ENCODE measurements at regions not wholly inside any gene's neighbourhood (a gene's known extent, or its start where the extent isn't known, plus 50 kb on each side); places are given as distances from the start of the nearest gene placed in this dataset.

- H3K4me1 Mint-ChIP-seq (ENCODE audit: low read depth): peaks cover 6% of the 10 kb centered on the region
- H3K27me3 Mint-ChIP-seq: peaks cover 13% of the 10 kb centered on the region
- no peak overlapping the region for H3K27ac Mint-ChIP-seq
- no peaks in the 10 kb centered on the region for H3K36me3 Mint-ChIP-seq (ENCODE audit: low read depth)
- H3K4me3 Mint-ChIP-seq: no peak overlapping the region
- H3K9me3 Mint-ChIP-seq: peaks cover 13% of the 10 kb centered on the region
These were observed 257.1 kb upstream of the PITRM1 start for GRCh38 chr10:3429676-3430075.

GRCh38 chr10:3428826-3429225, 256.2 kb upstream of the PITRM1 start:
- Mint-ChIP-seq H3K36me3 (ENCODE audit: low read depth) (no peaks in the 10 kb centered on the region), H3K27me3 (peaks cover 17% of the 10 kb centered on the region), H3K27ac (no peak overlapping the region), H3K9me3 (peaks cover 13% of the 10 kb centered on the region), H3K4me1 (ENCODE audit: low read depth) (peaks cover 6% of the 10 kb centered on the region), H3K4me3 (no peak overlapping the region)

GRCh38 chr10:3427950-3428354, 255.4 kb upstream of the PITRM1 start:
- no peak overlapping the region for H3K4me3 Mint-ChIP-seq
- H3K4me1 Mint-ChIP-seq (ENCODE audit: low read depth): peaks cover 6% of the 10 kb centered on the region
- no peaks in the 10 kb centered on the region for H3K36me3 Mint-ChIP-seq (ENCODE audit: low read depth)
- H3K27ac Mint-ChIP-seq: no peak overlapping the region
- peaks cover 21% of the 10 kb centered on the region for H3K27me3 Mint-ChIP-seq
- peaks cover 13% of the 10 kb centered on the region for H3K9me3 Mint-ChIP-seq

GRCh38 chr10:3427347-3427746, 254.8 kb upstream of the PITRM1 start:
- Mint-ChIP-seq H3K36me3 (ENCODE audit: low read depth) (no peaks in the 10 kb centered on the region), H3K4me3 (no peak overlapping the region), H3K27ac (no peak overlapping the region), H3K9me3 (peaks cover 13% of the 10 kb centered on the region), H3K4me1 (ENCODE audit: low read depth) (peaks cover 6% of the 10 kb centered on the region), H3K27me3 (peaks cover 21% of the 10 kb centered on the region)

GRCh38 chr10:3426190-3426845, 253.7 kb upstream of the PITRM1 start:
- Mint-ChIP-seq H3K27ac (no peak overlapping the region), H3K9me3 (peaks cover 13% of the 10 kb centered on the region), H3K4me3 (no peak overlapping the region), H3K4me1 (ENCODE audit: low read depth) (peaks cover 6% of the 10 kb centered on the region), H3K27me3 (peaks cover 22% of the 10 kb centered on the region), H3K36me3 (ENCODE audit: low read depth) (no peaks in the 10 kb centered on the region)

GRCh38 chr10:3425716-3426115, 253.1 kb upstream of the PITRM1 start:
- Mint-ChIP-seq H3K9me3 (peaks cover 8% of the 10 kb centered on the region), H3K27ac (no peak overlapping the region), H3K36me3 (ENCODE audit: low read depth) (no peaks in the 10 kb centered on the region), H3K4me1 (ENCODE audit: low read depth) (peaks cover 7% of the 10 kb centered on the region), H3K4me3 (no peak overlapping the region), H3K27me3 (peaks cover 28% of the 10 kb centered on the region)

GRCh38 chr10:3425261-3425660, 252.7 kb upstream of the PITRM1 start:
- Mint-ChIP-seq H3K27ac (no peak overlapping the region), H3K4me3 (no peak overlapping the region), H3K36me3 (ENCODE audit: low read depth) (no peaks in the 10 kb centered on the region), H3K9me3 (peaks cover 4% of the 10 kb centered on the region), H3K27me3 (peaks cover 32% of the 10 kb centered on the region), H3K4me1 (ENCODE audit: low read depth) (peaks cover 12% of the 10 kb centered on the region)

GRCh38 chr10:3424111-3424851, 251.7 kb upstream of the PITRM1 start:
- Mint-ChIP-seq H3K4me1 (ENCODE audit: low read depth) (peaks cover 21% of the 10 kb centered on the region), H3K9me3 (no peaks in the 10 kb centered on the region), H3K27me3 (peaks cover 33% of the 10 kb centered on the region), H3K4me3 (no peak overlapping the region), H3K36me3 (ENCODE audit: low read depth) (no peaks in the 10 kb centered on the region), H3K27ac (no peak overlapping the region)

- Mint-ChIP-seq H3K4me3 (no peak overlapping the region), H3K36me3 (ENCODE audit: low read depth) (no peaks in the 10 kb centered on the region), H3K27ac (no peak overlapping the region), H3K27me3 (peaks cover 33% of the 10 kb centered on the region), H3K4me1 (ENCODE audit: low read depth) (peaks cover 21% of the 10 kb centered on the region), H3K9me3 (no peaks in the 10 kb centered on the region)
These were observed 250.8 kb upstream of the PITRM1 start for GRCh38 chr10:3423384-3423783.

GRCh38 chr10:3422282-3422681, 249.7 kb upstream of the PITRM1 start:
- no peaks in the 10 kb centered on the region for H3K9me3 Mint-ChIP-seq
- no peak overlapping the region for H3K27ac Mint-ChIP-seq
- H3K36me3 Mint-ChIP-seq (ENCODE audit: low read depth): no peaks in the 10 kb centered on the region
- H3K27me3 Mint-ChIP-seq: peaks cover 37% of the 10 kb centered on the region
- peaks cover 21% of the 10 kb centered on the region for H3K4me1 Mint-ChIP-seq (ENCODE audit: low read depth)
- no peak overlapping the region for H3K4me3 Mint-ChIP-seq

- Mint-ChIP-seq H3K36me3 (ENCODE audit: low read depth) (no peaks in the 10 kb centered on the region), H3K9me3 (no peaks in the 10 kb centered on the region), H3K27me3 (peaks cover 37% of the 10 kb centered on the region), H3K27ac (no peak overlapping the region), H3K4me3 (no peak overlapping the region), H3K4me1 (ENCODE audit: low read depth) (peaks cover 21% of the 10 kb centered on the region)
These were observed 249.1 kb upstream of the PITRM1 start for GRCh38 chr10:3421537-3422257.

- H3K27me3 Mint-ChIP-seq: peaks cover 32% of the 10 kb centered on the region
- H3K4me3 Mint-ChIP-seq: no peak overlapping the region
- H3K4me1 Mint-ChIP-seq (ENCODE audit: low read depth): peaks cover 15% of the 10 kb centered on the region
- no peaks in the 10 kb centered on the region for H3K36me3 Mint-ChIP-seq (ENCODE audit: low read depth)
- no peak overlapping the region for H3K27ac Mint-ChIP-seq
- H3K9me3 Mint-ChIP-seq: no peaks in the 10 kb centered on the region
These were observed 248.2 kb upstream of the PITRM1 start for GRCh38 chr10:3420527-3421469.

GRCh38 chr10:3419719-3420495, 247.3 kb upstream of the PITRM1 start:
- no peak overlapping the region for H3K4me3 Mint-ChIP-seq
- H3K4me1 Mint-ChIP-seq (ENCODE audit: low read depth): peaks cover 14% of the 10 kb centered on the region
- no peaks in the 10 kb centered on the region for H3K36me3 Mint-ChIP-seq (ENCODE audit: low read depth)
- H3K27ac Mint-ChIP-seq: no peak overlapping the region
- H3K27me3 Mint-ChIP-seq: peaks cover 30% of the 10 kb centered on the region
- H3K9me3 Mint-ChIP-seq: no peaks in the 10 kb centered on the region

GRCh38 chr10:3418926-3419325, 246.3 kb upstream of the PITRM1 start:
- H3K4me1 Mint-ChIP-seq (ENCODE audit: low read depth): peaks cover 14% of the 10 kb centered on the region
- H3K36me3 Mint-ChIP-seq (ENCODE audit: low read depth): no peaks in the 10 kb centered on the region
- no peak overlapping the region for H3K27ac Mint-ChIP-seq
- H3K27me3 Mint-ChIP-seq: peaks cover 24% of the 10 kb centered on the region
- H3K9me3 Mint-ChIP-seq: no peaks in the 10 kb centered on the region
- H3K4me3 Mint-ChIP-seq: no peak overlapping the region

Data from stimulated activated naive CD8-positive, alpha-beta T cell treated with anti-CD3 and anti-CD28 coated beads, Interleukin-15, Interleukin-2, amounts not matched to agents 100 ng/mL and 50 ng/mL, for 24 hours (primary cell).